ENCODE measurements at regions not wholly inside any gene's neighbourhood (a gene's known extent, or its start where the extent isn't known, plus 50 kb on each side); places are given as distances from the start of the nearest gene placed in this dataset.
"Not testable (repeated sequence)": the region's sequence is repeated elsewhere in the genome, so short reads cannot be mapped to it uniquely, and the experiment has no call there.

DNA sequence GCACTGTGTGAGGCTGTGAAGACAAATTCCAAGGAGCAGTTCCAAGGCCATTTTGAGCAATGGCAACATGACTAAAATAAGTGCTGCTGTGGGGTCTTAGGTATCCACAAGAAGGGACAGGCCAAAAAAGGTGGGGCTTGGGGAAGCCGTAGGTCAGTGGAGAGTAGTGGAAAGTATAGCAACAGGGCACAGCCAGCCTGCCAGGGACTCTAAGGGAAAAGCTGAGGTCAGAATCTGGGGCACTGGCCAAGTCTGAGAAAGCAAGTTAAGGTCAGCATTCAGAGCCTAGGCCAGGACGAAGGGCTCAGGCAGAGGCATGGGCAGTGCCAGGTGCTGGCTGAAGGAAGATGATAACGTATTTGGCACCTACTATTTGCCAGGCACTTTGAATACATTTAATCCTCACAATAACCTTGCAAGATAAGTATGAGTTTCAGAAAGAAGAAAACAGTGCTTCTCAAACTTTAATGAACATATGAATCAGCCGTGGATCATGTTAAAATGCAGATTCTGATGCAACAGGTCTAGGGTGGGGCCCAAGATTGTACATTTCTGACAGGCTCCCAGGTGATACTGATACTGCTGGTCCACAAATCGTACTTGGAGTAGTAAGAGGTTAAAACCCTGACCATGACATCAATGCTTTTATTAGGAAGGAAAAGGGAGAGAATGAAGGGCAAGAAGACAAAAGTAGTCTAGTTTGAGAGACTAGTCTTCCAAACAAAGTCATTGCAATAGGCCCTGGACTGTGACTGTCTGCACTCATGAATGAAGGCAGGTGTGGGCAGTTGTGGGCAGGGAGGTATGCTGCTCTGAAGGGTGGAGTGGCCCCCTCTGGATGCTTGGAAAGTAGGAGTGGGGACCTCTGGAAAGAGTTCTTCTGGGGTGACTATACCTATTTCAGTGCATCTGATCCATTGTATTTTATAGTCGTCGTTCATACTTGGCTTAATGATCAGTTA lies 106.3 kb upstream of the ANKRD28 start:
- DNase-seq, result no peak

DNA sequence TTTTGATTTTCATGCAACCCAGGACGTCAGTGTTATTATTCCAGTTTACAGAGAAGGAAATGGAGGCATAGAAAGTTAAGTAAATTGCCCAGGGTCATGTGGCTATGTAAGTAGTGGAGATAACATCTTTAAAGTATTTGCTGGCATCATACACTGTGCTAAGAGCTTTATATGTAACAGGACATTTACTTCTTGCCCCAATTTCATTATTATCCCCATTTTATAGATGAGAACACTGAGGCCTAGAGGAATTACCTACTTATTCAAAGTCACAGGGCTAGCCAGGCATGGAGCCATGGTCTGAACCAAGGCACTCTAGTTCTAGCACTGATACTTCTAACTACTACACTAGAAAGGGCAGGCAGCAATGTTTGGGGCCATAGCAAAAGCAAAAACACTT lies 107.3 kb upstream of the ANKRD28 start:
- DNase-seq, result no peak

DNA sequence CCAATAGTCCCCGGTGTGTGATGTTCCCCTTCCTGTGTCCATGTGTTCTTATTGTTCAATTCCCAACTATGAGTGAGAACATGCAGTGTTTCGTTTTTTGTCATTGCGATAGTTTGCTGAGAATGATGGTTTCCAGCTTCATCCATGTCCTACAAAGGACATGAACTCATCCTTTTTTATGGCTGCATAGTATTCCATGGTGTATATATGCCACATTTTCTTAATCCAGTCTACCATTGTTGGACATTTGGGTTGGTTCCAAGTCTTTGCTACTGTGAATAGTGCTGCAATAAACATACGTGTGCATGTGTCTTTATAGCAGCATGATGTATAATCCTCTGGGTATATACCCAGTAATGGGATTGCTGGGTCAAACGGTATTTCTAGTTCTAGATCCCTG lies 109.6 kb upstream of the ANKRD28 start:
- DNase-seq, result not testable (repeated sequence)

DNA sequence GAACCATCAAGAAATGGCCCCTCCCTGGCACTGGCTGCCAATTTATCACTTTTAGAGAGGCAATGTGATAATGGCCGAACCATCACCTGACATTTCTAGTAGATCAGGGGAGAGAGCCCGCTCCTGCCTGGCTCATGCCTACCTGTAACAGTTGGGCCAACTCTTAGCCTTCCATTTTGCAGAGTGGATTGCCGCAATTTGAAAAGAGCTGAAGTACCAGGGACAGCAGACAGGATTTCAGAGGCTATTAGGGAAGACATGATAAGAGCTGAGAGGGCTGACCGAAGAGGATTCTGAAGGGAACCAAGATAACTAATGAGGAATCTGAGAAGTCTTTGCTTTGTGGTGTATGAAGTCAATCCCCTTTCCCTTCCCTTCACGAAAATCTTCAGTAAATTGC lies 121.2 kb upstream of the ANKRD28 start:
- DNase-seq, result no peak

DNA sequence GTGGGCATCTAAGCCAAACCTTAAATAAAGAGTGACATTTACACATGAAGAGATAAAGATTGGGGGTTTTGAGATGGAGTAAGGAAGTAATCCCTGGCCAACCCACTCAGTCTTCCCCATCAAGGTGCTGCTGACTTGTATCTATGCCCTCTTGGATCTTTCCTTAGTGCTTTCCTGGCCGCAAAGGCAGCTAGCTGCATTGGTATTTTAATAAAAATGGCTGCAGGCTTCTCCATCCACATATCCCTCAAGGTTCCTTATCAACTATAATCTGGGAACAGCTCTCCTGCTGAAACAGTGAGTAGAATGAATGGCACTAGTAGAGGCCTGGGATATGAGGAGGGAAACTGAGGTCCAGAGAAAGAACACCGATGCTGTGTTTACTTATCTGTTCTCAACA lies 122.2 kb upstream of the ANKRD28 start:
- DNase-seq, result no peak

DNA sequence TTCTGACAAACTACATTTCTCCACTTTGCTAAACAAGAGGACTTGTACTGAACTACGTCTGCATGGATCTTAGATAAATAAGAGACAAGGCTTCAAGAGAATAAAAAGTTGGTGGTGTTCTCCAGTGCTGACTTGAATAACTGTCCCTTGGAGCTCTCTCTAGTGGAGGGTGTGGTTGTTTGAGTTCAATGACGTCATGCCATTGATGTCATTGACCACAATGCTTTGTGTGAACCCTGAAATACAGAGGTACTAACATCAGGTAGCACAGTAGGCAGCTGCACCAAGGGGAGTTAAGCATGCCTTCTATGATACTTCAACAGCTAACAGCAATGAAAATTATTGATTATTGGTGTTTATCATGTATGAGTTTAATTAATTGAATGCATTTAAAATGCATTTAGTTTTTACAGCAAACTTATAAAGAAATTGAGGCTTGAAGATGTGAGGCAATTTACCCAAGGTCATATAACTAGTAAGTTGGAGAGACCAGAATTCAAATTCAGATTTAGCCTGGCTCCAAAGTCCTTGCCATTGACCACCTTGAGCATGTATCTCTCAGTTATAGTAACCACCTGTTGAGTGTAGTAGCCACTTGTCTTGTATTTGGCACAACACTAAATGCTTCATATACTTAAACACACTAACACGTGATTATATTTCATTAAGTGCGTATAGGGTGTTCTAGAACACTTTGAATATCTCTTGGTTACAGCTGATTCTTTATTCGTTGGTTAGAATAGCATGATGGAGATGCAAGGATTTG lies 126.0 kb upstream of the ANKRD28 start:
- no peak for DNase-seq

- DNase-seq, result no peak
Measured at GRCh38 chr3:15924914-15925313, 127.1 kb upstream of the ANKRD28 start.

DNA sequence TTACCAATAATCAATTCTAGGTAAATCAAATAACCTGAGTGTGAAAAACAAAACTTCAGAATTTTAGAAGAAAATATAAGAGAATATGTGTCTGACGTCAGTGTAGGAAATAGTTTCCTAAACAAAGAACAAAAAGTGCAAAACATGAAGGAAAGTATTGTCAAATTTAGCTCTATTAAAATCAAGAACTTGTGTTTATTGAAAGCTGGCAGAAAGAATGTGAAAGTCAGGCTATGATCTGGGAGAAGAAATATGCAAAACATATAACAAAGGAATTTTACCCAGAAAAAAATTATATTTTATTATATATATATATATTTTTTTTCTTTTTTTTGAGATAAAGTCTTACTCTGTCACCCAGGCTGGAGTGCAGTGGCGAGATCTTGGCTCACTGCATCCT lies 129.1 kb upstream of the ANKRD28 start:
- no peak for DNase-seq

DNA sequence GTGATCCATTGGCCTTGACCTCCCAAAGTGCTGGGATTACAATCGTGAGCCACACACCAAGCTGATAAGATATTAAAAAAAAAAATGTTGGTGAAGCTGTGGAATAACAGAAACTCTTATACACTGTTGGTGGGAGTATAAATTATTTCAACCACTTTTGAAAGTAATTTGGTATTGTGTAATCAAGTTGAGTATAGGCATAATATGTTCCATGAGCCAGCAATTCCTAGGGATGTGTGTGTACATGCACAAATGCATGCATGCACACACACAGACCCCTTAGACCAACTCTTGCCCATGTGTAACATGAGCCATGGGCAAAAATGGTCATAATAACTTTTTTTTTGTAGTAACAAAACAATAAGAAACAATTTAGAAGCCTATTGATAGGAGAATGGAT lies 130.2 kb upstream of the ANKRD28 start:
- DNase-seq, result no peak

GRCh38 chr3:15929944-15930571 lies 132.3 kb upstream of the ANKRD28 start:
- DNase-seq, result no peak

DNA sequence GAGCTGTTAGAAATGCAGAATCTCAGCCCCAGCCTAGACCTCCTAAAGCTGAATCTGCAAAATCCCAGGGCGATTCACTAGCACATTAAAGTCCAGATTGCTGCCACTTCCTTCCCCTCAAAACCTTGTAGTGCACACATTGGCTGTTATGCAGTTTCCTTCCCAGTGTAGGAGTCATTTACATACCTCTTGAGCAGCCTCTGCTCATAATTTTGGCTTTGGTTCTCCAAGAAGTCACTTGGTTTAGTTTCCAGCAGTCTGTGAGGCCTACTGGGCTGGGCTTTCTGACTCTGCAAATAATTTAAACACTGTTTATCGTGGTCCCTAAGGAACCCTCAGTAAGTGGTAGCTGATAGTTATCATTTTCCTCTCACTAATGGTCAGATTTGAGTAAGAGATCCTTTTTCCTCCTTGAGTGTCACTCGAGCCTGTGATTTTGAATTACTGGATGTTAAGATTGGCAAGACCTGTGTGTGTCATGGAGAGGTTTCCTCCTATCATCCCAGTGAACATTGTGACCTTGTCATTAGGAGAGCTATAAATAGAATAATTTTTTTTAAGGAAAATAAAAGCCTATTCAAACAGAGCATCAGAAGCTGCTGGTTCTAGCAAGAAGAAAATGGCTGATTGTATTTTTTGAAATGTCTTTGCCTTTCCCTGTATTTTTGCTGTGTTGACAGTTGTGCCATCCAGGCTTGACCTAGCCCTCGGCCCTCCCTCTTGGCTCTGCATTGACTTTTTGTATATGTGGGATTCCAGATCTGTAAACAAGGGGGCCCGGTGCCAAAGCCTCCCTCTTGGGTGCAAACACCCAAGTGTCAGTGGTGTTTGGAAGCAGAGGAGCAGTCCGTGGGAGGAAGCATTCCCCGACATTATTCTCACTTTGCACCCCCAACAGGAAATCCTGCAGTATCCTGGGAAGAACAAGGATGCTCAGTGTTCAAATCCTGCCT lies 134.8 kb upstream of the ANKRD28 start:
- no peak for DNase-seq

DNA sequence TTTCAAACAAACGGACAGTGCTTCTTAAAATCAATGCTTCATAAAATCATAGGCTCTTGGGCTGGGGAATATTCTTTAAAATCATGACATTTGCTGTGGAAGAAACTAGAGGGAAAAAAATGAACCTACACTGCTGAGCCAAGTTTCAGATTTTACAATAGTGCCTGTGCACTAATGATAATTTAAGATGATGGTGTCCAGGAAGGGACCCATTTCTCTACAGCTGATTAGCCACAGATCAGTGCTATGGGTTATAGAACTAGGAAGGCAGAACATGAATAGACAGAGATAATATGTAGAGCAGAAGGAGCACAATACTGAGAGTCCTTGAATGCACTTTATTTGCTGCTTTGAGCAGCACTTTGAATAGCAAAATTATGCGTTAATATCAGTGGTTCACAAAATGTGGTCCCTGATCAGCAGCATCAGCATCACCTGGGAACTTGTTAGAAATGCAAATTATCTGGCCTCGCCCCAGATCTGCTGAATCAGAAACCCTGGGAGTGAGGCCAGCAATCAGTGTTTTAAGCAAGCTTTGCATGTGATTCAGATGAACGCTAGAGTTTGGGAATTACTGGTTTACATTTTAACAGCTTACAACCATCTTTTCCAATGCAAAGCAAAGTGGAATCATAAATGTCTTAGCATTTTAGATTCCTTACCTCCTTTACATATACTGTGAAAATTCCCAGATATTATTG lies 135.8 kb upstream of the ANKRD28 start:
- no peak for DNase-seq

- DNase-seq, result no peak
Measured at GRCh38 chr3:15934389-15935195, 136.8 kb upstream of the ANKRD28 start.

GRCh38 chr3:15936312-15936711 lies 138.5 kb upstream of the ANKRD28 start:
- DNase-seq, result no peak

GRCh38 chr3:15940641-15941040 lies 142.9 kb upstream of the ANKRD28 start:
- DNase-seq, result no peak

- DNase-seq, result not testable (repeated sequence)
Measured at GRCh38 chr3:15941457-15941856, 143.7 kb upstream of the ANKRD28 start.

DNA sequence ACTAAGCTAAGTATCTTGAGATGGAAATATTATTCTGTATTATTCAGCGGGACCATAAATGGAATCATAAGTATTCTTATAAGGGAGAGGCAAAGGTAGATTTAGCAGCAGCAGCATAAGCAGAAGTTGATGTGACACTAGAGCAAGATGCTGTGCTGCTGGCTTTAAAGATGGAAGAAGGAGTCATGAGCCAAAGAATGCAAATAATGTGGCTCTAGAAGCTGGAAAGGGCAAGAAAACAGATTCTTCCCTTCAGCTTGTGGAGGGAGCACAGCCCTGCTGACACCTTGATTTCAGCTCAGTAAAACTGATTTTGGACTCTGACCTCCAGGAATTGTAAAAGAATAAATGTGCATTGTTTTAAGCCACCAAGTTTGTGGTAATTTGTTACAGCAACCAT lies 144.2 kb upstream of the ANKRD28 start:
- DNase-seq, result no peak

DNA sequence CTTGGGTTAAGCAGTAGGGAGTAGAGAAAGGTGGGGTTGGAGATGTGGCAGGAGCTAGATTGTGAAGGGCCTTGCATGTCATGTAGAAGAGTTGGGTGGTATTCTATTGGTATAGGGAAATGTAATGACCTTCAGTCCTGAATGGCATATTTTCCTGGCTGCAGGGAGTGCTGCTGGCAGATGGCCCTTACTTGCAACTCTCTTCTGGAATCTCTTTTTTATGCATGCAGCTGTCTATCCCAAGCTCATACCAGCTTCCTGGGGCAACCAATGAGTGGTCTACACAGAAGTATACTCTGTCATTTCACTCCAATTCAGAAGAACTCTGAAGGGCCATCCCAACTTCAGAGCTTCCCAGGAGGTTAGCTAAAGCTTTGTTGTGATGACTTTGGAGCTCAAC lies 144.7 kb upstream of the ANKRD28 start:
- DNase-seq, result no peak

DNA sequence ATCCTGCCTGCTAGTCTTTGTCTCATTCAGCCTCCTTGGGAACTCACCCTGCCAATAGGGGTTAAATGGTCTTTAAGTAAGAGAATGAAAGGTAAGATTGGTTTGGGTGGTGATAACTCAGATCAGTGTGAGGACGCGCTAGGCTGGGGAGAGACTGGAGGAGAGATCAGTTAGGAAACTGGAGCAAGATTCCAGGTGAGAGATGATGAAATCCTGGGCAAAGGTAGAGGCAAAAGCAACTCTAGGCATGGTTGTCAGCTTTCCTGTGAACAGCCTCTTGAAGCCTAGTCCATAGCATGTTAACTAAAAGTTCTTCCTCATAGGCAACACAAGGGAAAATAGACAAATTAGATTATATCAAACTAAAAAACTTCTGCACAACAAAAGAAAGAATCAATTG lies 145.2 kb upstream of the ANKRD28 start:
- DNase-seq, result no peak

DNA sequence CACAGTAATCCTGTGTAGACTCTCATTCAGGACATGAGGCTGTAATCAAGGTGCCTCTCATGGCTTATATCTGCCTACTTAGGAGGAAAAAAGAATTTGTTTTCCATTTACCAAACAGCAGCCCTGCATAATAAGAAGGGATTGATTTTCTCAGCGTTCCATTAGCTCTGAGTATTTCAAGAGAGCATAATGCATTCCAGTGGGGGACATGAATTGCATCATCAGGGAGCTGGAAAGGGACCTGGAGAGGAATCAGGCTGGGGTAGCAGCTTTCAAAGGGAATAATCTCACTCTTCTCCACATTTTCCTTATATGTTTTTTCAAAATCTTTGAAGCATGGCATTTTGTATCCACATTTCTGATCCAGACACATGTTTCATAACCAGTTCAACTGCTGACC lies 150.6 kb upstream of the ANKRD28 start:
- no peak for DNase-seq
